Neuronal stem cell (in vitro differentiated cells): ENCODE measurements at regions not wholly inside any gene's neighbourhood (a gene's known extent, or its start where the extent isn't known, plus 50 kb on each side); places are given as distances from the start of the nearest gene placed in this dataset. TPM values are rescaled to one million over a fixed set of nuclear protein-coding genes. Genes with fewer than 3 reads are reported as not detected.

Source experiments
- small RNA-seq: library from polyadenylated mRNA; stranded (forward); fragments of <200 nt; extraction: miRNeasy Mini kit (QIAGEN cat#:217004); gene quantifications from one replicate; pipeline ENCODE3, GENCODE V24; 2013; ENCODE audit not compliant: insufficient read depth

Small RNAs in the stretch of these regions (small RNA-seq; reads per million reads assigned to genes)
- gene RNA5SP56, result not detected
